ENCODE measurements at regions not wholly inside any gene's neighbourhood (a gene's known extent, or its start where the extent isn't known, plus 50 kb on each side); places are given as distances from the start of the nearest gene placed in this dataset.

GRCh38 chr6:68007717-68008116, 627.4 kb upstream of the ADGRB3 start:
- Histone ChIP-seq H3K56ac (replicated peaks; ENCODE audit: insufficient read length, low read depth, low read length) (no peak overlapping the region), H2AK5ac (ENCODE audit: low read depth, low read length) (no peak overlapping the region), H3K27me3 (replicated peaks in 1 of 4; ENCODE audit: control insufficient read depth in 3 of 4, extremely low read depth in 1 of 4, insufficient read depth in 3 of 4, low read length in 3 of 4) (no peaks in the 10 kb centered on the region), H4K5ac (ENCODE audit: insufficient read length, low read depth, low read length) (no peak overlapping the region), H3K79me1 (ENCODE audit: low read depth, low read length) (no peaks in the 10 kb centered on the region), H3K9ac (replicated peaks in 1 of 4; ENCODE audit: extremely low read depth in 1 of 4, low read depth in 3 of 4, low read length in 3 of 4) (no peak overlapping the region), H3K4me2 (ENCODE audit: insufficient read depth in 1 of 2, low read depth in 2 of 2, low read length in 2 of 2) (no peak overlapping the region), H3K27ac (ENCODE audit: low read depth, low read length) (no peak overlapping the region), H2BK20ac (ENCODE audit: low read length) (no peak overlapping the region), H2BK5ac (ENCODE audit: low read depth, low read length) (no peak overlapping the region), H3K9me3 (ENCODE audit: insufficient read depth in 2 of 2, low read depth in 1 of 2, low read length in 1 of 2) (no peaks in the 10 kb centered on the region; a peak in 1 of 4 replicates), H2AFZ (ENCODE audit: low read length) (no peak overlapping the region), H4K20me1 (replicated peaks in 1 of 2; ENCODE audit: control insufficient read depth in 1 of 2, insufficient read depth in 2 of 2, low read length in 2 of 2) (no peaks in the 10 kb centered on the region), H3K18ac (ENCODE audit: extremely low read depth, low read length) (no peak overlapping the region), H3K23ac (ENCODE audit: insufficient read length) (no peak overlapping the region), H2BK120ac (replicated peaks; ENCODE audit: low read depth, low read length) (no peak overlapping the region), H2BK12ac (ENCODE audit: low read depth, low read length) (no peak overlapping the region), H3K23me2 (ENCODE audit: low read depth, low read length) (no peaks in the 10 kb centered on the region), H4K91ac (replicated peaks; ENCODE audit: insufficient read length, low read length) (no peak overlapping the region), H3K4me1 (replicated peaks in 1 of 4; ENCODE audit: control insufficient read depth in 3 of 4, insufficient read depth in 4 of 4, low read length in 3 of 4) (no peaks in the 10 kb centered on the region), H3K79me2 (ENCODE audit: control insufficient read depth in 1 of 2, insufficient read depth in 2 of 2, low read length in 2 of 2) (no peaks in the 10 kb centered on the region), H3K4ac (replicated peaks; ENCODE audit: insufficient read length, low read depth, low read length) (no peak overlapping the region), H3K14ac (ENCODE audit: insufficient read length) (no peak overlapping the region), H2BK15ac (ENCODE audit: low read length) (no peak overlapping the region), H4K8ac (ENCODE audit: extremely low read depth, insufficient read depth, low read length) (no peak overlapping the region), H3K36me3 (ENCODE audit: control insufficient read depth in 2 of 4, insufficient read depth in 4 of 4, low read length in 3 of 4) (no peaks in the 10 kb centered on the region), H3K4me3 (ENCODE audit: extremely low read depth in 1 of 4, insufficient read depth in 2 of 4, low read depth in 3 of 4, low read length in 4 of 4) (no peak overlapping the region)
- TF ChIP-seq GABPA (IDR thresholded peaks at IDR 0.05; ENCODE audit: borderline replicate concordance, insufficient read depth, low read length) (no peak), TAF1 (IDR thresholded peaks at IDR 0.05; ENCODE audit: low read depth, low read length) (no peak), RBBP5 (IDR thresholded peaks at IDR 0.05; ENCODE audit: borderline replicate concordance, low read depth, low read length) (no peak), CBX5 (IDR thresholded peaks at IDR 0.05; ENCODE audit: low read depth, low read length) (no peak)
- CTCF ChIA-PET (ENCODE audit: partially characterized antibody): no interaction called here
- POLR2A ChIA-PET (ENCODE audit: partially characterized antibody): no interaction called here
- FAIRE-seq (no peak), DNase-seq (ENCODE audit: low read depth in 1 of 2, low spot score in 2 of 2) (no peak)

Measured in H1 (cell line).